Astrocyte (in vitro differentiated cells and primary cell): ENCODE measurements at regions not wholly inside any gene's neighbourhood (a gene's known extent, or its start where the extent isn't known, plus 50 kb on each side); places are given as distances from the start of the nearest gene placed in this dataset.

Source experiments
- DNase-seq: peaks from one replicate; pipeline ENCODE4 v3.0.0-alpha.2; 2010; ENCODE audit warnings: low read depth
- FAIRE-seq: peaks from 2 replicates; lab custom pipeline; 2011; peaks lifted over from hg19 to GRCh38; lab: Jason Lieb, UNC
- H2AFZ ChIP-seq: 2 replicates; pipeline ENCODE4 v1.6.0; 2012; ENCODE audit warnings: low read depth, low read length, inconsistent platforms
- H3K27ac ChIP-seq: 2 replicates; pipeline ENCODE4 v1.5.1; 2011; ENCODE audit warnings: low read depth, low read length, inconsistent platforms
- H3K27me3 ChIP-seq: 2 replicates; pipeline ENCODE4 v1.6.0; 2011; ENCODE audit warnings: low read length, inconsistent platforms; ENCODE audit not compliant: insufficient read depth
- H3K36me3 ChIP-seq: 2 replicates; pipeline ENCODE4 v1.5.1; 2011; ENCODE audit warnings: low read length, inconsistent platforms; ENCODE audit not compliant: insufficient read depth
- H3K4me1 ChIP-seq: 2 replicates; pipeline ENCODE4 v1.5.1; 2011; ENCODE audit warnings: low read length, inconsistent platforms; ENCODE audit not compliant: insufficient read depth
- H3K4me2 ChIP-seq: 2 replicates; pipeline ENCODE4 v1.6.0; 2012; ENCODE audit warnings: low read length, inconsistent platforms
- H3K4me3 ChIP-seq: 2 replicates; pipeline ENCODE4 v1.5.1; 2011; ENCODE audit warnings: low read depth, mild to moderate bottlenecking, low read length, inconsistent platforms; ENCODE audit not compliant: insufficient read depth
- H3K79me2 ChIP-seq: 2 replicates; pipeline ENCODE4 v1.6.0; 2012; ENCODE audit warnings: mild to moderate bottlenecking, low read length, inconsistent platforms; ENCODE audit not compliant: insufficient read depth
- H3K9ac ChIP-seq: 2 replicates; pipeline ENCODE4 v1.6.0; 2012; ENCODE audit warnings: mild to moderate bottlenecking, low read length, inconsistent platforms
- H3K9me3 ChIP-seq: 2 replicates; pipeline ENCODE4 v1.5.1; 2012; ENCODE audit warnings: low read depth, mild to moderate bottlenecking, low read length, inconsistent platforms; ENCODE audit not compliant: insufficient read depth
- H4K20me1 ChIP-seq: 2 replicates; pipeline ENCODE4 v1.6.0; 2012; ENCODE audit warnings: low read length, inconsistent platforms; ENCODE audit not compliant: insufficient read depth
- H3K27ac Mint-ChIP-seq: one replicate; pipeline ENCODE4 v1.8.0; 2021; ENCODE audit warnings: mild to moderate bottlenecking, mixed read lengths; ENCODE audit not compliant: unreplicated experiment
- H3K27me3 Mint-ChIP-seq: one replicate; pipeline ENCODE4 v1.8.0; 2021; ENCODE audit warnings: low read depth, mixed read lengths; ENCODE audit not compliant: unreplicated experiment
- H3K36me3 Mint-ChIP-seq: one replicate; pipeline ENCODE4 v1.8.0; 2021; ENCODE audit warnings: low read depth, mixed read lengths; ENCODE audit not compliant: unreplicated experiment
- H3K4me1 Mint-ChIP-seq: one replicate; pipeline ENCODE4 v1.8.0; 2021; ENCODE audit warnings: low read depth, mixed read lengths; ENCODE audit not compliant: unreplicated experiment
- H3K4me3 Mint-ChIP-seq: one replicate; pipeline ENCODE4 v1.8.0; 2021; ENCODE audit warnings: mild to moderate bottlenecking, moderate library complexity, mixed read lengths; ENCODE audit not compliant: unreplicated experiment
- H3K9me3 Mint-ChIP-seq: one replicate; pipeline ENCODE4 v1.8.0; 2021; ENCODE audit warnings: mild to moderate bottlenecking, mixed read lengths; ENCODE audit not compliant: unreplicated experiment
- EZH2 ChIP-seq: IDR thresholded peaks from 2 replicates; pipeline ENCODE4 v1.6.1; 2012; ENCODE audit warnings: mild to moderate bottlenecking, low read length, inconsistent platforms; ENCODE audit not compliant: insufficient read depth
- TF ChIP-seq, protein P1 (sequence below): IDR thresholded peaks from 2 replicates; pipeline ENCODE4 v1.5.1; 2011; ENCODE audit warnings: low read depth, mild to moderate bottlenecking, inconsistent platforms, low read length, moderate library complexity; ENCODE audit not compliant: insufficient read depth

DNA sequence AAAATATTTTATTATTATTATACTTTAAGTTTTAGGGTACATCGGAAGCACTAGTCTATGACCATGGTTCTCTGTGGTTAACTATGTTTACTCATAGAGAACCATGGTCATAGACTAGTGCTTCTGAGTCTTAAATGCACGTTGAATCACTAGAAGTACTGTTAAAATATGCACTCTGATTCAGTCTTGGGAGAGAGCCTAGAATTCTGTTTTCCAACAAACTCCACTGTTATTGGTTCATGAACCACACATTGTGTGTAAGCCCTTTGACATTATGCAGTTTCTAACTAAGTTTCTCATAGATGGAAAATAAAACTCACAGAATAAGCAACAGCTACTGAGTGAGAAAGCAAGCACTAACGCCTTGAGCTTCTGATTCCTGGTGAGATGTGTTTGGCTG lies 1120.6 kb downstream of the SORCS1 start:
- Mint-ChIP-seq H3K4me1 (no peaks in the 10 kb centered on the region), H3K4me3 (no peak overlapping the region), H3K27me3 (no peaks in the 10 kb centered on the region), H3K36me3 (no peaks in the 10 kb centered on the region), H3K27ac (no peak overlapping the region), H3K9me3 (no peaks in the 10 kb centered on the region)
- Histone ChIP-seq H3K9me3 (no peaks in the 10 kb centered on the region), H3K36me3 (no peaks in the 10 kb centered on the region), H3K27ac (no peak overlapping the region), H3K79me2 (no peaks in the 10 kb centered on the region), H3K4me2 (no peak overlapping the region), H3K4me1 (no peaks in the 10 kb centered on the region), H4K20me1 (no peaks in the 10 kb centered on the region), H3K27me3 (no peaks in the 10 kb centered on the region), H3K4me3 (no peak overlapping the region), H2AFZ (no peak overlapping the region), H3K9ac (no peak overlapping the region)
- DNase-seq, result peak; percentile 7
- TF ChIP-seq EZH2, result no peak
- TF ChIP-seq, protein P1, sequence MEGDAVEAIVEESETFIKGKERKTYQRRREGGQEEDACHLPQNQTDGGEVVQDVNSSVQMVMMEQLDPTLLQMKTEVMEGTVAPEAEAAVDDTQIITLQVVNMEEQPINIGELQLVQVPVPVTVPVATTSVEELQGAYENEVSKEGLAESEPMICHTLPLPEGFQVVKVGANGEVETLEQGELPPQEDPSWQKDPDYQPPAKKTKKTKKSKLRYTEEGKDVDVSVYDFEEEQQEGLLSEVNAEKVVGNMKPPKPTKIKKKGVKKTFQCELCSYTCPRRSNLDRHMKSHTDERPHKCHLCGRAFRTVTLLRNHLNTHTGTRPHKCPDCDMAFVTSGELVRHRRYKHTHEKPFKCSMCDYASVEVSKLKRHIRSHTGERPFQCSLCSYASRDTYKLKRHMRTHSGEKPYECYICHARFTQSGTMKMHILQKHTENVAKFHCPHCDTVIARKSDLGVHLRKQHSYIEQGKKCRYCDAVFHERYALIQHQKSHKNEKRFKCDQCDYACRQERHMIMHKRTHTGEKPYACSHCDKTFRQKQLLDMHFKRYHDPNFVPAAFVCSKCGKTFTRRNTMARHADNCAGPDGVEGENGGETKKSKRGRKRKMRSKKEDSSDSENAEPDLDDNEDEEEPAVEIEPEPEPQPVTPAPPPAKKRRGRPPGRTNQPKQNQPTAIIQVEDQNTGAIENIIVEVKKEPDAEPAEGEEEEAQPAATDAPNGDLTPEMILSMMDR, result no peak
- FAIRE-seq, result no peak

DNA sequence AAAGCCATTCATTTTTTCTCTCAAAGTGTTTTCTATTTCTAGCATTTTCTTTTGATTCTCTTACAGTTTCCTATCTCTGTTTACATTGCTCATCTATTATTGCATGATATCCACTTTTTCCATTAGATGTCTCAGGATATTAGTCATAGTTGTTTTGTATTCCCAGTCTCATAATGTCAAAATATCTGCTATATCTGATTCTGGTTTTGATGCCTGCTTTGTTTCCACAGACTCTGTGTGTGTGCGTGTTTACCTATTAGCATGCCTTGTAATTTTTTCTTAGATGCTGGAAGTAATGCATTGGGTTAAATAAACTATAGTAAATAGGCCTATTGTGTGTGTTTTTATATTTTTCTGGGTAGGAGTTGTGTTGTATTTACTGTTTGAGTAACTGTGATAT lies 1126.3 kb downstream of the SORCS1 start:
- no peaks in the 10 kb centered on the region for H3K27me3 Mint-ChIP-seq
- TF ChIP-seq, protein P1, result no peak
- no peak for TF ChIP-seq EZH2
- H3K9me3 ChIP-seq, result no peaks in the 10 kb centered on the region
- H3K36me3 Mint-ChIP-seq, result no peaks in the 10 kb centered on the region
- H3K9ac ChIP-seq, result no peak overlapping the region
- DNase-seq (no peak), FAIRE-seq (no peak)
- H3K27ac Mint-ChIP-seq, result no peak overlapping the region
- no peaks in the 10 kb centered on the region for H3K4me1 ChIP-seq
- H4K20me1 ChIP-seq, result no peaks in the 10 kb centered on the region
- H3K4me1 Mint-ChIP-seq, result no peaks in the 10 kb centered on the region
- no peak overlapping the region for H3K4me3 Mint-ChIP-seq
- no peak overlapping the region for H3K4me3 ChIP-seq
- no peaks in the 10 kb centered on the region for H3K79me2 ChIP-seq
- no peaks in the 10 kb centered on the region for H3K9me3 Mint-ChIP-seq
- H3K36me3 ChIP-seq, result no peaks in the 10 kb centered on the region
- no peaks in the 10 kb centered on the region for H3K27me3 ChIP-seq
- H3K27ac ChIP-seq, result no peak overlapping the region
- H3K4me2 ChIP-seq, result no peak overlapping the region
- H2AFZ ChIP-seq, result no peak overlapping the region

DNA sequence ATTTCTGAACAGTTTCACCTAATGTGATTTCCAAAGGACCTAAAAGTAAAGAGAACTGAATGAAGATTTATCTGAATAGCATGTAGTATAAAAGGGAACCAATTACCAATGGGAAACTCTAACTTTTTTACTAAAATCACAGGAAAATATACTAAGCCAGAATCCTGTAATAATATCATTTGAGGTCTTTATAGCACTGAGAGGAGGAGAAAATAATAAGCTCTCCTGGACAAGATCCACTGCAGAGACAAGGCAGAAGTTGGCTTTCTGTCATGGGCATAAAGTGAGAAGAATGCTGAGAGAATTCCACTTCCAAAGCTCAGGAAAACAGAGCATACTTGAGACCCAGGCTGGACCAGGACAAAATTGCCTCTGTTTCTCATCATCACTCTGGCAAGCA lies 1131.4 kb downstream of the SORCS1 start:
- no peaks in the 10 kb centered on the region for H3K9me3 Mint-ChIP-seq
- H3K4me2 ChIP-seq, result no peak overlapping the region
- no peak overlapping the region for H3K4me3 Mint-ChIP-seq
- no peak overlapping the region for H3K27ac ChIP-seq
- H2AFZ ChIP-seq, result no peak overlapping the region
- no peaks in the 10 kb centered on the region for H3K27me3 Mint-ChIP-seq
- no peaks in the 10 kb centered on the region for H4K20me1 ChIP-seq
- TF ChIP-seq, protein P1, result no peak
- TF ChIP-seq EZH2, result no peak
- no peaks in the 10 kb centered on the region for H3K36me3 Mint-ChIP-seq
- no peaks in the 10 kb centered on the region for H3K27me3 ChIP-seq
- no peak overlapping the region for H3K27ac Mint-ChIP-seq
- H3K9me3 ChIP-seq, result no peaks in the 10 kb centered on the region
- no peak for DNase-seq
- no peaks in the 10 kb centered on the region for H3K4me1 Mint-ChIP-seq
- H3K4me1 ChIP-seq, result no peaks in the 10 kb centered on the region
- H3K9ac ChIP-seq, result no peak overlapping the region
- H3K79me2 ChIP-seq, result no peaks in the 10 kb centered on the region
- no peak overlapping the region for H3K4me3 ChIP-seq
- H3K36me3 ChIP-seq, result no peaks in the 10 kb centered on the region
- no peak for FAIRE-seq
